ENCODE measurements at regions not wholly inside any gene's neighbourhood (a gene's known extent, or its start where the extent isn't known, plus 50 kb on each side); places are given as distances from the start of the nearest gene placed in this dataset.

DNA sequence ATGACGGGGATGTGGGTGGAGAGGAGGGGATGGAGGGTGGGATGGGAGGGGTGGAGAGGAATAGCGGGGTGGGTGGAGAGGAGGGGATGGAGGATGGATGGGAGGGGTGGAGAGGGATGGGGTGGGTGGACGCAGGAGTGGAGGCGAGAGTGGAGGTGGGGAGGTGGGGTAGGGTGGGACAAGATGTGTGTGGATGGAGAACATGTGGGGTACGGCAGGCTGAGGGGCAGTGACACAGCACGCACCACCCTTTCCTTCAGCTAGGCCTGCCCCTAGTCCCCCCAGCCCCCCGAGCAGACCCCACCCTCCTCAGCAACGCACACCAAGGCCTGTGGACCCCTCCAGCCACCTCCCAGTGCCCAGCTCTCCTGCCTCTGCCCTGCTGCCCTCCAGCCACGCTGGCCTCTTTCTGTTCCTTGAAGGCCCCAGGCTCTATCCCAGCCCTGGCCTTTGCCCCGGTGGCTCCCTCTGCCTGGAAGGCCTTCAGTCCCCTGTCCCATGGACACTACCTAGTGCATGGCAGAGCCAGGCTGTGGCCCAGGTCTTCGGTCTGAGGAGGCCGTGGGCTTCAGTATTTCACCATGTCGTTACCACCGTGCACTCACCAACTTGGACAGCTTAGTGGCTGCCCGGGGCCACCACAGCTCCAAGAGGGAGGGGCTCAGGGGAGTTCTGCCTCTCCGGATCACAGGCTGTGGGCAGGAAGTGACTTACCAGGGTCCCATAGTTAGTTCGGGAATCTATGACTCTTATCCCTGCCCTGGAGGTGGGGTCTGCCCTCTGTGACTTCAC, 78.4 kb upstream of the PMEPA1 start:
- Mint-ChIP-seq H3K27me3 (peaks cover 7% of the 10 kb centered on the region), H3K4me3 (no peak overlapping the region)

GRCh38 chr20:57787151-57787989, 77.6 kb upstream of the PMEPA1 start:
- DNase-seq = no peak
- H3K4me3 Mint-ChIP-seq = no peak overlapping the region
- H3K27me3 Mint-ChIP-seq = peaks cover 13% of the 10 kb centered on the region
- no peaks in the 10 kb centered on the region for H3K36me3 Mint-ChIP-seq (ENCODE audit: low read depth)
- no peaks in the 10 kb centered on the region for H3K4me1 Mint-ChIP-seq (ENCODE audit: low read depth)
- H3K27ac Mint-ChIP-seq = no peak overlapping the region
- no peaks in the 10 kb centered on the region for H3K9me3 Mint-ChIP-seq

More for the DNA sequence above, 78.4 kb upstream of the PMEPA1 start:
- no peaks in the 10 kb centered on the region for H3K36me3 Mint-ChIP-seq (ENCODE audit: low read depth)
- no peaks in the 10 kb centered on the region for H3K4me1 Mint-ChIP-seq (ENCODE audit: low read depth)
- H3K9me3 Mint-ChIP-seq = no peaks in the 10 kb centered on the region
- no peak for DNase-seq
- H3K27ac Mint-ChIP-seq = no peak overlapping the region

- DNase-seq = no peak
- Mint-ChIP-seq H3K36me3 (ENCODE audit: low read depth) (no peaks in the 10 kb centered on the region), H3K9me3 (no peaks in the 10 kb centered on the region), H3K4me3 (no peak overlapping the region), H3K27ac (no peak overlapping the region), H3K27me3 (peaks cover 18% of the 10 kb centered on the region), H3K4me1 (ENCODE audit: low read depth) (no peaks in the 10 kb centered on the region)
Observed at GRCh38 chr20:57786304-57786932, 76.6 kb upstream of the PMEPA1 start.

DNA sequence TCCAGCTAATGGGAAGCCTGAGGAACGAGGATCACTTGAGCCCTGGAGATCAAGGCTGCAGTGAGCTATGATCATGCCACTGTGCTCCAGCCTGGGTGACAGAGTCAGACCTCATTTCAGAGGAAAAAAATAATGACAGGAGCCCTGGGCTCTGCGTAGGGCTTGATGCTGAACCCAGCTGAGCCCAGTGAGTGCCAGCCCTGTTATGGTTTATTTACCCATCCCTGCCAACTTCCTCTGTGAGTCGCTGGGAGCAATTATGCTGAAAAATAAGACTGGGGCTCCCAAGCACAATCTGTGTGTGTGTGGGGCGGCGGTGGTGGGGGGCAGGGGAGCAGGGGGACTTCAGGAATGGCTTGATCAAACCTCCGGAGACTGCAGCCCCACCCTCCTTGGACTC, 75.9 kb upstream of the PMEPA1 start:
- no peaks in the 10 kb centered on the region for H3K4me1 Mint-ChIP-seq (ENCODE audit: low read depth)
- peaks cover 24% of the 10 kb centered on the region for H3K27me3 Mint-ChIP-seq
- no peak overlapping the region for H3K4me3 Mint-ChIP-seq
- no peaks in the 10 kb centered on the region for H3K9me3 Mint-ChIP-seq
- H3K36me3 Mint-ChIP-seq (ENCODE audit: low read depth) = no peaks in the 10 kb centered on the region
- no peak for DNase-seq
- H3K27ac Mint-ChIP-seq = no peak overlapping the region

DNA sequence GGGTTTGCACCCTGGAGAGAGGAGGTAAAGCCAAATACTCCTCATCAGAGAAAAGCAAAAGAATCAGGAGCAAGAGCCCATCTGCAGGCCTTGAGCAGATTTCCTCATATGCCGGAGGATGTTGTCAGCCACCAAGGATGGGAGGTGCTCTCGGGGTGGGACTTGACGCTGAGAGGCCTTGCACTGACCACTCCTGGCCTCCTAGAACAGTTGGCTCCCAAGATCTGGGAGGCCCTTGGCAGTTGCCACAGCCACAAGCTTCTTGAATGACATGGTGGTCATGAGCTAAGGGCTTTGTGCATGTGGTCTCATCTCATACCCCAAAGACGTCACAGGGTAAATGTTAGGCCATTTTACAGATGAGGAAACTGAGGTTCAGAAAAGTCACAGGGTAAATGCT, 75.2 kb upstream of the PMEPA1 start:
- Mint-ChIP-seq H3K27me3 (peaks cover 27% of the 10 kb centered on the region), H3K27ac (no peak overlapping the region), H3K4me1 (ENCODE audit: low read depth) (no peaks in the 10 kb centered on the region)

GRCh38 chr20:57783956-57784837, 74.4 kb upstream of the PMEPA1 start:
- H3K36me3 Mint-ChIP-seq (ENCODE audit: low read depth) = no peaks in the 10 kb centered on the region
- H3K4me3 Mint-ChIP-seq = no peak overlapping the region
- no peaks in the 10 kb centered on the region for H3K4me1 Mint-ChIP-seq (ENCODE audit: low read depth)
- no peak for DNase-seq
- H3K27ac Mint-ChIP-seq = no peak overlapping the region
- no peaks in the 10 kb centered on the region for H3K9me3 Mint-ChIP-seq
- peaks cover 31% of the 10 kb centered on the region for H3K27me3 Mint-ChIP-seq

More for the DNA sequence above, 75.2 kb upstream of the PMEPA1 start:
- H3K4me3 Mint-ChIP-seq = no peak overlapping the region
- no peak for DNase-seq
- no peaks in the 10 kb centered on the region for H3K9me3 Mint-ChIP-seq
- no peaks in the 10 kb centered on the region for H3K36me3 Mint-ChIP-seq (ENCODE audit: low read depth)

- H3K36me3 Mint-ChIP-seq (ENCODE audit: low read depth) = no peaks in the 10 kb centered on the region
- peaks cover 33% of the 10 kb centered on the region for H3K27me3 Mint-ChIP-seq
- no peak overlapping the region for H3K4me3 Mint-ChIP-seq
- H3K27ac Mint-ChIP-seq = no peak overlapping the region
- no peak for DNase-seq
- no peaks in the 10 kb centered on the region for H3K4me1 Mint-ChIP-seq (ENCODE audit: low read depth)
- H3K9me3 Mint-ChIP-seq = no peaks in the 10 kb centered on the region
Observed at GRCh38 chr20:57783196-57783595, 73.4 kb upstream of the PMEPA1 start.

GRCh38 chr20:57782631-57783041, 72.8 kb upstream of the PMEPA1 start:
- no peak overlapping the region for H3K4me3 Mint-ChIP-seq
- H3K27ac Mint-ChIP-seq = no peak overlapping the region
- no peak for DNase-seq
- no peaks in the 10 kb centered on the region for H3K4me1 Mint-ChIP-seq (ENCODE audit: low read depth)
- no peaks in the 10 kb centered on the region for H3K36me3 Mint-ChIP-seq (ENCODE audit: low read depth)
- no peaks in the 10 kb centered on the region for H3K9me3 Mint-ChIP-seq
- peaks cover 33% of the 10 kb centered on the region for H3K27me3 Mint-ChIP-seq

GRCh38 chr20:57781901-57782300, 72.1 kb upstream of the PMEPA1 start:
- no peaks in the 10 kb centered on the region for H3K9me3 Mint-ChIP-seq
- H3K36me3 Mint-ChIP-seq (ENCODE audit: low read depth) = no peaks in the 10 kb centered on the region
- H3K4me3 Mint-ChIP-seq = no peak overlapping the region
- no peaks in the 10 kb centered on the region for H3K4me1 Mint-ChIP-seq (ENCODE audit: low read depth)
- no peak for DNase-seq
- H3K27ac Mint-ChIP-seq = no peak overlapping the region
- peaks cover 33% of the 10 kb centered on the region for H3K27me3 Mint-ChIP-seq

- Mint-ChIP-seq H3K4me3 (no peak overlapping the region), H3K36me3 (ENCODE audit: low read depth) (no peaks in the 10 kb centered on the region), H3K27me3 (peaks cover 33% of the 10 kb centered on the region), H3K9me3 (no peaks in the 10 kb centered on the region), H3K27ac (no peak overlapping the region), H3K4me1 (ENCODE audit: low read depth) (no peaks in the 10 kb centered on the region)
- DNase-seq = no peak
Observed at GRCh38 chr20:57780906-57781305, 71.1 kb upstream of the PMEPA1 start.

- Mint-ChIP-seq H3K27me3 (peaks cover 33% of the 10 kb centered on the region), H3K9me3 (no peaks in the 10 kb centered on the region), H3K36me3 (ENCODE audit: low read depth) (no peaks in the 10 kb centered on the region), H3K4me1 (ENCODE audit: low read depth) (no peaks in the 10 kb centered on the region), H3K27ac (no peak overlapping the region), H3K4me3 (no peak overlapping the region)
- no peak for DNase-seq
Observed at GRCh38 chr20:57780398-57780797, 70.6 kb upstream of the PMEPA1 start.

DNA sequence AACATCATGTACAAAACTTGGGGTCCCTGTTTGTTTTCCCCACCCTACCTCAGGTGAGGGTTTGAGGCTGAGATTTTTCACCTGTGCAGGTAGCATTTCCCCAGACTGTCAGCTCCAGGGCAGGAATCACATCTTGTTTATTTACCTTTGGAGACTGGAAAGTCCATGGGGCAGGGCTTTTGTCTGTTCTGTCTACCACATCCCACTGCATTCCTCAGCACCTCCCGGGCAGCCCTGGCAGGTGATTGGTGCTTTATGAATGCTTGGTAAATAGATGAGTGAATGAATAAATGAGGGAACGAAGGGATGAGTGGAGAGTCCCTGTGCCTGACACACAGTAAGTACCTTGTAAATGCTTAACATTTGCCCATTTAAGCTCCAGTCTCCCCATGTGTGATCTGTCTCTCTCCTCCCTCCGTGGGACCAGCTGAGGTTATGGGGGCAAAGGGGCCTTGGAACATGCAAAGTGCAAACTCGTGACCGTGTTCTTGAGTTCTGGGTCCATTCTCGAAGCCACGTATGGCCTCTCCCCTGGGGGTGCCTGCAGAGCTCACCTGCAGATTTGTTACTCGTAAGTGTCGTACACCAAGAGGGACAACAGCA, 69.7 kb upstream of the PMEPA1 start:
- Mint-ChIP-seq H3K4me1 (ENCODE audit: low read depth) (no peaks in the 10 kb centered on the region), H3K27ac (no peak overlapping the region), H3K9me3 (no peaks in the 10 kb centered on the region), H3K36me3 (ENCODE audit: low read depth) (no peaks in the 10 kb centered on the region), H3K4me3 (no peak overlapping the region), H3K27me3 (peaks cover 33% of the 10 kb centered on the region)
- no peak for DNase-seq

DNA sequence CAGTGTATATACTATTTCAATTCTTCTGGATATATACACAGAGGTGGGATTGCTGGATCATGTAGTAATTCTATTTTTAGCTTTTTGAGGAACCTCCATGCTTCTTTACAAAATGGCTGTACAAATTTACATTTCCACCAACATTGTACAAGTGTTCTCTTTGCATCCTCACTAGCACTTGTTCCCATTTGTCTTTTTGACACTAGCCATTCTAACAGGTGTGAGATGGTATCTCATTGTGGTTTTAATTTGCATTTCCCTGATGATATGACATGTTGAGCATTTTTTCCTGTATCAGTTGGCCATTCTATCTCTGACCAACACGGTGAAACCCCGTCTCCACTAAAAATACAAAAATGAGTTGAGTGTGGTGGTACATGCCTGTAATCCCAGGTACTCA, 68.1 kb upstream of the PMEPA1 start:
- no peaks in the 10 kb centered on the region for H3K36me3 Mint-ChIP-seq (ENCODE audit: low read depth)
- H3K9me3 Mint-ChIP-seq = no peaks in the 10 kb centered on the region
- peaks cover 1% of the 10 kb centered on the region for H3K4me1 Mint-ChIP-seq (ENCODE audit: low read depth)
- H3K27ac Mint-ChIP-seq = no peak overlapping the region
- H3K4me3 Mint-ChIP-seq = no peak overlapping the region
- DNase-seq = no peak
- H3K27me3 Mint-ChIP-seq = peaks cover 26% of the 10 kb centered on the region

GRCh38 chr20:57774951-57775350, 65.1 kb upstream of the PMEPA1 start:
- no peaks in the 10 kb centered on the region for H3K36me3 Mint-ChIP-seq (ENCODE audit: low read depth)
- H3K27ac Mint-ChIP-seq = no peak overlapping the region
- peaks cover 14% of the 10 kb centered on the region for H3K27me3 Mint-ChIP-seq
- peaks cover 8% of the 10 kb centered on the region for H3K4me1 Mint-ChIP-seq (ENCODE audit: low read depth)
- no peak for DNase-seq
- H3K9me3 Mint-ChIP-seq = no peaks in the 10 kb centered on the region
- no peak overlapping the region for H3K4me3 Mint-ChIP-seq

Data from activated T-cell treated with anti-CD3 and anti-CD28 coated beads, Interleukin-2, amount 50 U/mL, for 24 hours (primary cell).